Skeletal muscle tissue (tissue), 3 donors: ENCODE measurements at regions not wholly inside any gene's neighbourhood (a gene's known extent, or its start where the extent isn't known, plus 50 kb on each side); places are given as distances from the start of the nearest gene placed in this dataset.

Experiments
- H3K27ac ChIP-seq: one replicate; pipeline ENCODE4 v1.7.0; 2013; ENCODE audit warnings: mild to moderate bottlenecking, low read depth, low read length, inconsistent platforms
- H3K27me3 ChIP-seq, 3 donors: one replicate each; pipeline ENCODE4 v1.7.0; 2013; ENCODE audit warnings: low read length in 3 of 3; ENCODE audit not compliant: control insufficient read depth in 3 of 3, insufficient read depth in 3 of 3
- H3K36me3 ChIP-seq, 3 donors: one replicate each; pipeline ENCODE4 v1.7.0; 2013; ENCODE audit warnings: low read length in 3 of 3; ENCODE audit not compliant: control insufficient read depth in 3 of 3, insufficient read depth in 3 of 3
- H3K4me1 ChIP-seq, 3 donors: one replicate each; pipeline ENCODE4 v1.7.0; 2013; ENCODE audit warnings: low read length in 3 of 3, mild to moderate bottlenecking in 3 of 3; ENCODE audit not compliant: control insufficient read depth in 3 of 3, insufficient read depth in 3 of 3
- H3K4me3 ChIP-seq, 3 donors: one replicate each; pipeline ENCODE4 v1.7.0; 2013; ENCODE audit warnings: low read length in 3 of 3
- H3K9ac ChIP-seq, 3 donors: one replicate each; pipeline ENCODE4 v1.7.0; 2013; ENCODE audit warnings: low read length in 3 of 3, mild to moderate bottlenecking in 3 of 3, moderate library complexity in 2 of 3, low read depth in 1 of 3
- H3K9me3 ChIP-seq, 3 donors: one replicate each; pipeline ENCODE4 v1.7.0; 2013; ENCODE audit warnings: low read length in 3 of 3; ENCODE audit not compliant: control insufficient read depth in 3 of 3
- donor health status: Osteomylitis.

GRCh38 chr3:180131169-180131568 lies 94.4 kb upstream of the PEX5L start:
- no peaks in the 10 kb centered on the region for H3K36me3 ChIP-seq
- no peak overlapping the region for H3K27ac ChIP-seq
- no peaks in the 10 kb centered on the region for H3K9me3 ChIP-seq
- H3K9ac ChIP-seq: no peak overlapping the region
- no peaks in the 10 kb centered on the region for H3K27me3 ChIP-seq
- no peak overlapping the region for H3K4me3 ChIP-seq
- H3K4me1 ChIP-seq: no peaks in the 10 kb centered on the region

DNA sequence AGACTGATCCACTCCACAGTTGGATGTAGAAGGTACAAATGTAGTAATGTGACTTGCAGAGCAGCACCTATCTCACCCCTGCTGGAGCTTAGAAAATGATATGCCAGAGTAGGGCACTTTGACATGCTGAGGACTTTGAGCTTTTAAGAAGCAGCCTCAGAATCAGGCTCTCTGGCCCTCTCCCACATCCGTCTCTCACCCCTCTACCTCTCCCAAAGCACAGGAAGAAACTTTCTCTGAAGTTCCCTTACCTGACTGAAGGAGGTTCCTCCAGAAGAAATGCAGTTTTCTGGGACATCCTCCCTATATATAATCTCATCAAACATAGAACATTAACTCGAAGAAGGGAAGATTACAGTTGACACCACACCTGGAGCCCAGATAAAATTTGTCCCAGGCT lies 98.4 kb upstream of the PEX5L start:
- Histone ChIP-seq H3K4me3 (no peak overlapping the region), H3K36me3 (no peaks in the 10 kb centered on the region), H3K9me3 (no peaks in the 10 kb centered on the region), H3K4me1 (no peaks in the 10 kb centered on the region), H3K27me3 (no peaks in the 10 kb centered on the region), H3K27ac (no peak overlapping the region), H3K9ac (no peak overlapping the region)

DNA sequence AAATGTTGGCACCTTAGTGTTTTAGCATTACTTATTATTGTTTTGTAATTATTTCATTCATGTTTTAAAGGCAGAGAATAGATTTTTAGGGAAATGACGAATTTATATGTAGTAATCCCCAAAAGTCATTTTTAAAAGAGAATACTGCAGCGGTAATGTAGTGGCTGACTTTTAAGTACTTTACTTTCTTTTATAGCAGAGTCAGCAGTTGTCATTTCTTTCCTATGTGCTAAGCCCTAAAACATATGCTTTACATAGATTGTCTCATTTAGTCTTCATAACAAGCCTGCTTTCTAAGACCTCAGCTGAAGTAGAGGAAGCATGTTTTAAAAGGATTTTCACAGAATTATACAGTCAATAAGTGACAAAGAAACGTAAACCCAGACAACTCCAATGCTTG lies 102.1 kb upstream of the PEX5L start:
- Histone ChIP-seq H3K4me1 (no peaks in the 10 kb centered on the region), H3K27me3 (no peaks in the 10 kb centered on the region), H3K9me3 (no peaks in the 10 kb centered on the region), H3K4me3 (no peak overlapping the region), H3K27ac (no peak overlapping the region), H3K9ac (no peak overlapping the region), H3K36me3 (no peaks in the 10 kb centered on the region)

DNA sequence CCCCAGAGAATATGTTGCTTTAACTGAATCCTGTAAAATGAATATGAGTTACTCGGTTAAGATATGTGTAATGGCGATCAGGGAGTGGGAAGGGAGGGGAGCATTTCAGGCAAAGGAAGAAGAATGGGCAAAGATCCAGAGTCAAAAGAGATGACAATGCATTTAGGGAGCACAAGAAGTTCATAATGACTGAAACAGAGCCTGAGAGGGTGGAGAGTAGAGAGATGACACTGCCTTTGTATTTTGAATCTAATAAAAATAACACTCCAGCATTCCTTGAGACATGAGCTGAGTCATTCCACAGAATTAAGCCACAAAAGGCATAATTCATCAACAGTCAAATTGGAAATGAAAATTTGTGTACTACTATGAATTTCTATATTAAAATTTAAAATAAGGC lies 105.3 kb upstream of the PEX5L start:
- Histone ChIP-seq H3K9me3 (no peaks in the 10 kb centered on the region), H3K4me3 (no peak overlapping the region), H3K36me3 (no peaks in the 10 kb centered on the region), H3K9ac (no peak overlapping the region), H3K4me1 (no peaks in the 10 kb centered on the region), H3K27me3 (no peaks in the 10 kb centered on the region), H3K27ac (no peak overlapping the region)

GRCh38 chr3:180142472-180142871 lies 105.7 kb upstream of the PEX5L start:
- Histone ChIP-seq H3K27ac (no peak overlapping the region), H3K27me3 (no peaks in the 10 kb centered on the region), H3K4me3 (no peak overlapping the region), H3K9ac (no peak overlapping the region), H3K4me1 (no peaks in the 10 kb centered on the region), H3K36me3 (no peaks in the 10 kb centered on the region), H3K9me3 (no peaks in the 10 kb centered on the region)

GRCh38 chr3:180161770-180162169 lies 125.0 kb upstream of the PEX5L start:
- H3K9me3 ChIP-seq: peaks cover 0 to 4% (median 2%) of the 10 kb centered on the region in 3 donors
- H3K27me3 ChIP-seq: no peaks in the 10 kb centered on the region
- H3K36me3 ChIP-seq: no peaks in the 10 kb centered on the region
- H3K27ac ChIP-seq: no peak overlapping the region
- H3K4me1 ChIP-seq: no peaks in the 10 kb centered on the region
- no peak overlapping the region for H3K4me3 ChIP-seq
- H3K9ac ChIP-seq: no peak overlapping the region

DNA sequence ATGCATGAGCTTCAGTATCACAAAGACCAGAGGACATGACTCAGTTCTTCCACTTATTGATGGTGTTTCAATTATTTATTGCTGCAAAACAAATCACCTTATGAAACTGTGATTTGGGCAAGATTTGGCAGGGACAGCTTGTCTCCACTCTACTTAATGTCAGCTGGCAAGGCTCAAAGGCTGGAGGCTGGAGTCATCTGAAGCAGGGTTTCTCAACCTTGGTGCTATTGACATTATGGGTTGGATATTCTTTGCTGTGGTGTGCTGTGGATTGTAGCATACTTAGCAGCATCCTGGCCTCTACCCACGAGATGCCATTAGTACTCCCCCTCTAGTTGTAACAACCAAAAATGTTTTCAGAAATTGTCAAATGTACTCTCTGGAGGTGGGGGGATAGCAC lies 138.8 kb upstream of the PEX5L start:
- Histone ChIP-seq H3K27ac (no peak overlapping the region), H3K36me3 (no peaks in the 10 kb centered on the region), H3K4me1 (no peaks in the 10 kb centered on the region), H3K27me3 (no peaks in the 10 kb centered on the region), H3K9me3 (no peaks in the 10 kb centered on the region), H3K4me3 (no peak overlapping the region), H3K9ac (no peak overlapping the region)

- H3K36me3 ChIP-seq: no peaks in the 10 kb centered on the region
- no peaks in the 10 kb centered on the region for H3K4me1 ChIP-seq
- no peaks in the 10 kb centered on the region for H3K9me3 ChIP-seq
- no peak overlapping the region for H3K4me3 ChIP-seq
- no peak overlapping the region for H3K27ac ChIP-seq
- no peaks in the 10 kb centered on the region for H3K27me3 ChIP-seq
- H3K9ac ChIP-seq: no peak overlapping the region
Observed at GRCh38 chr3:180176059-180176458, 139.3 kb upstream of the PEX5L start.

GRCh38 chr3:180177255-180177654 lies 140.5 kb upstream of the PEX5L start:
- no peak overlapping the region for H3K4me3 ChIP-seq
- no peak overlapping the region for H3K27ac ChIP-seq
- H3K27me3 ChIP-seq: no peaks in the 10 kb centered on the region

DNA sequence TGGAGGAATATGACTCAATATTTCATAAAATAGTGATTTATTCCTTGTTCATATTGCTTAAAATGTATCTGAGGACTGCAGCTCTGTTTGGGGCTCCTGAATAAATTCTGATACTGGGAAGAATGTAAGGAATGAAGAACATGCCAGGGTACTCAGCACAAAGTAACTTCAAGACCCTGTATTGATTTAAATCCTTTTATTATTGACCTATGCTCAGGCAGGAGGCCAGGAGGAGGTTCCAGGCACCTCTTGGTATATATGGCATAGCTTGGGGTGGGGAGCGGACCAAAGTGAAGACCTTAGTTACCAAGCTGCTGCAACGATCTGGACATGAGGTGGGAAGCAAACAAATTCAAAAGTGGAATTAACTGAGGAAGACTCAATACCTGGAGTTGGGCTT lies 142.8 kb upstream of the PEX5L start:
- Histone ChIP-seq H3K4me1 (no peaks in the 10 kb centered on the region), H3K9ac (no peak overlapping the region)

More at GRCh38 chr3:180177255-180177654, 140.5 kb upstream of the PEX5L start:
- Histone ChIP-seq H3K9me3 (no peaks in the 10 kb centered on the region), H3K4me1 (no peaks in the 10 kb centered on the region), H3K9ac (no peak overlapping the region), H3K36me3 (no peaks in the 10 kb centered on the region)

GRCh38 chr3:180180795-180181194 lies 144.1 kb upstream of the PEX5L start:
- H3K4me3 ChIP-seq: no peak overlapping the region
- H3K27me3 ChIP-seq: no peaks in the 10 kb centered on the region
- H3K9me3 ChIP-seq: no peaks in the 10 kb centered on the region
- H3K36me3 ChIP-seq: no peaks in the 10 kb centered on the region
- H3K9ac ChIP-seq: no peak overlapping the region
- no peak overlapping the region for H3K27ac ChIP-seq
- no peaks in the 10 kb centered on the region for H3K4me1 ChIP-seq

More for the DNA sequence above, 142.8 kb upstream of the PEX5L start:
- no peaks in the 10 kb centered on the region for H3K9me3 ChIP-seq
- H3K36me3 ChIP-seq: no peaks in the 10 kb centered on the region
- no peak overlapping the region for H3K4me3 ChIP-seq
- no peaks in the 10 kb centered on the region for H3K27me3 ChIP-seq
- H3K27ac ChIP-seq: no peak overlapping the region
